DND-41 (cell line): ENCODE measurements at regions not wholly inside any gene's neighbourhood (a gene's known extent, or its start where the extent isn't known, plus 50 kb on each side); places are given as distances from the start of the nearest gene placed in this dataset.

Experiments used
- EZH2 ChIP-seq: IDR thresholded peaks from 3 replicates; pipeline ENCODE4 v1.6.1; 2012; ENCODE audit warnings: borderline replicate concordance, low read depth, mild to moderate bottlenecking, moderate library complexity, low read length, inconsistent platforms; ENCODE audit not compliant: severe bottlenecking
- TF ChIP-seq, protein P1 (sequence below): IDR thresholded peaks from 2 replicates; pipeline ENCODE4 v1.5.1; 2012; ENCODE audit warnings: borderline replicate concordance, low read length, moderate library complexity, mild to moderate bottlenecking; ENCODE audit not compliant: poor library complexity, severe bottlenecking; ENCODE audit errors: extremely low read depth

DNA sequence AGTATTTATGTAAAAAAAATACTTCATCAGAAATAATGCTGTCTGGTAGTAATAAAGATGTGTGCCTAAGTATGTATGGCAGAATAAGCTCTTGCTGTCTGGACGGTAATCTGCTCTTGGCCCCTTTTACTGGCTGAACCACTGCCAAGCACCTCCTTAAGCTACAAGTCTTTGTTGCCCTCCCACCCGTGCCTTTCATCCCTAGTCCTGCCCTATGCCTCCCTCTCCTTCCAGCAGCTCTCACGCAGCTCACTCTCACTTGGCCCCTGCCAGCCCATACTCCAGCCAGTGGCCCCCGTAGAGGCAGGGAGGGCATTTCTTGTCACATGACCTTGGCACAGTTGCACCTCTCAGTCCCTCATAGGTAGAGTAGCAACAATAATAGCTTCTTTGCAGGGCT is 54.5 kb upstream of the NPAS2 start:
- TF ChIP-seq, protein P1, sequence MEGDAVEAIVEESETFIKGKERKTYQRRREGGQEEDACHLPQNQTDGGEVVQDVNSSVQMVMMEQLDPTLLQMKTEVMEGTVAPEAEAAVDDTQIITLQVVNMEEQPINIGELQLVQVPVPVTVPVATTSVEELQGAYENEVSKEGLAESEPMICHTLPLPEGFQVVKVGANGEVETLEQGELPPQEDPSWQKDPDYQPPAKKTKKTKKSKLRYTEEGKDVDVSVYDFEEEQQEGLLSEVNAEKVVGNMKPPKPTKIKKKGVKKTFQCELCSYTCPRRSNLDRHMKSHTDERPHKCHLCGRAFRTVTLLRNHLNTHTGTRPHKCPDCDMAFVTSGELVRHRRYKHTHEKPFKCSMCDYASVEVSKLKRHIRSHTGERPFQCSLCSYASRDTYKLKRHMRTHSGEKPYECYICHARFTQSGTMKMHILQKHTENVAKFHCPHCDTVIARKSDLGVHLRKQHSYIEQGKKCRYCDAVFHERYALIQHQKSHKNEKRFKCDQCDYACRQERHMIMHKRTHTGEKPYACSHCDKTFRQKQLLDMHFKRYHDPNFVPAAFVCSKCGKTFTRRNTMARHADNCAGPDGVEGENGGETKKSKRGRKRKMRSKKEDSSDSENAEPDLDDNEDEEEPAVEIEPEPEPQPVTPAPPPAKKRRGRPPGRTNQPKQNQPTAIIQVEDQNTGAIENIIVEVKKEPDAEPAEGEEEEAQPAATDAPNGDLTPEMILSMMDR = no peak
- TF ChIP-seq EZH2 = no peak
